HepG2 (cell line): ENCODE measurements at regions not wholly inside any gene's neighbourhood (a gene's known extent, or its start where the extent isn't known, plus 50 kb on each side); places are given as distances from the start of the nearest gene placed in this dataset.

Source experiments
- ATAC-seq: fragments of 200-7000 bp; cut with Tn5 transposase; 3 replicates; pipeline ENCODE4 v1.9.1; 2020; ENCODE audit warnings: mild to moderate bottlenecking, moderate library complexity
- BruUV-seq: library from RNA; stranded (reverse); fragments of 400-500 nt; replicated peaks from 2 replicates; lab custom pipeline; 2021; lab: Mats Ljungman, UMichigan
- CTCF ChIA-PET: fragments of 300-600 bp; formaldehyde crosslinking; extraction: SDS; loops from one replicate; lab custom pipeline; 2021; ENCODE audit warnings: low total read pairs, inconsistent platforms, low intra/inter-chr PET ratio; lab: Yijun Ruan, JAX
- POLR2A ChIA-PET: fragments of 350-600 bp; sonication (Branson Sonifier 250); formaldehyde crosslinking; loops from one replicate; lab custom pipeline; 2020; ENCODE audit warnings: antibody characterized with exemption, inconsistent platforms; lab: Yijun Ruan, JAX
- DNase-seq: peaks from one replicate; pipeline ENCODE4 v3.0.0-alpha.2; 2015; ENCODE audit warnings: low spot score
- FAIRE-seq: peaks from 3 replicates; lab custom pipeline; 2011; peaks lifted over from hg19 to GRCh38; lab: Jason Lieb, UNC
- H2AFZ ChIP-seq: one replicate; pipeline ENCODE4 v1.6.1; 2011; ENCODE audit warnings: low read length, inconsistent platforms
- H3K27ac ChIP-seq: fragments of 300-600 bp; 3 replicates; pipeline ENCODE4 v1.8.0; 2011; ENCODE audit warnings: mixed run types, mild to moderate bottlenecking, mixed read lengths, low read length, inconsistent platforms; ENCODE audit not compliant: insufficient read depth; ENCODE audit errors: extremely low read length
- H3K27me3 ChIP-seq, 2 experiments: fragments of 200-600 bp in 1 of 2; 2 replicates in 1 of 2; 3 replicates in 1 of 2; pipeline versions ENCODE4 v1.6.0 to v1.8.0; 2011; ENCODE audit warnings: low read length in 2 of 2, mild to moderate bottlenecking in 2 of 2, moderate library complexity in 2 of 2, inconsistent platforms in 1 of 2; ENCODE audit not compliant: insufficient read depth in 2 of 2, control insufficient read depth in 1 of 2
- H3K36me3 ChIP-seq, 2 experiments: fragments of 200-600 bp in 1 of 2; replicated peaks in 1 of 2; 2 replicates in 1 of 2; 3 replicates in 1 of 2; pipeline versions ENCODE4 v1.5.1 to v1.8.0; 2011; ENCODE audit warnings: low read length in 2 of 2, inconsistent platforms in 1 of 2; ENCODE audit not compliant: insufficient read depth in 2 of 2, control insufficient read depth in 1 of 2
- H3K4me1 ChIP-seq: 2 replicates; pipeline ENCODE4 v1.5.1; 2012; ENCODE audit warnings: low read length, inconsistent platforms; ENCODE audit not compliant: insufficient read depth
- H3K4me2 ChIP-seq: 2 replicates; pipeline ENCODE4 v1.6.0; 2011; ENCODE audit warnings: low read depth, low read length, inconsistent platforms
- H3K4me3 ChIP-seq, 3 experiments: fragments of 200-600 bp in 1 of 3; sonication (generic), shearing (Covaris generic) in 1 of 3; replicated peaks in 1 of 3; 2 replicates each; pipeline ENCODE4 v1.5.1; 2011 to 2016; ENCODE audit warnings: low read length in 3 of 3, inconsistent platforms in 2 of 3, low read depth in 2 of 3, mild to moderate bottlenecking in 2 of 3, control low read depth in 1 of 3, mixed read lengths in 1 of 3; ENCODE audit not compliant: insufficient read depth in 1 of 3
- H3K79me2 ChIP-seq: one replicate; pipeline ENCODE4 v1.6.1; 2011; ENCODE audit warnings: low read length, inconsistent platforms; ENCODE audit not compliant: insufficient read depth
- H3K9ac ChIP-seq: 2 replicates; pipeline ENCODE4 v1.6.0; 2011; ENCODE audit warnings: mild to moderate bottlenecking, low read depth, low read length, inconsistent platforms; ENCODE audit not compliant: insufficient read depth
- H3K9me3 ChIP-seq: 2 replicates; pipeline ENCODE4 v1.5.1; 2012; ENCODE audit warnings: mild to moderate bottlenecking, low read length
- H4K20me1 ChIP-seq: 2 replicates; pipeline ENCODE4 v1.6.0; 2011; ENCODE audit warnings: inconsistent platforms, mild to moderate bottlenecking, low read length, moderate library complexity; ENCODE audit not compliant: insufficient read depth
- FOXC1 ChIP-seq: sonication (generic); formaldehyde crosslinking; IDR thresholded peaks from 2 replicates; pipeline ENCODE4 v1.8.0; 2022; ENCODE audit warnings: mild to moderate bottlenecking, missing genetic modification reagents, borderline replicate concordance
- KDM5B ChIP-seq: sonication (generic); formaldehyde crosslinking; IDR thresholded peaks from 2 replicates; pipeline ENCODE4 v1.4.0; 2020; ENCODE audit warnings: missing genetic modification reagents, mild to moderate bottlenecking, borderline replicate concordance
- MAFK ChIP-seq, 2 experiments: IDR thresholded peaks in 1 of 2; conservative IDR thresholded peaks in 1 of 2; 2 replicates each; pipeline ENCODE4 v1.6.1; 2011; ENCODE audit warnings: improper control_type of control experiment in 2 of 2, low read length in 2 of 2
- NRL ChIP-seq: sonication (generic); formaldehyde crosslinking; IDR thresholded peaks from 2 replicates; pipeline ENCODE4 v1.5.0; 2020; ENCODE audit warnings: missing genetic modification reagents, mild to moderate bottlenecking, moderate library complexity, borderline replicate concordance
- PHF5A ChIP-seq: IDR thresholded peaks from one replicate; pipeline ENCODE4 v1.6.1; 2018; ENCODE audit warnings: low read depth, missing genetic modification reagents; ENCODE audit not compliant: unreplicated experiment
- REST ChIP-seq, 2 experiments: IDR thresholded peaks; 2 replicates each; pipeline ENCODE4 v1.6.1; 2011 to 2012; ENCODE audit warnings: low read length in 2 of 2, borderline replicate concordance in 1 of 2, low read depth in 1 of 2, mild to moderate bottlenecking in 1 of 2, moderate library complexity in 1 of 2
- SETDB1 ChIP-seq: sonication (generic); formaldehyde crosslinking; IDR thresholded peaks from 2 replicates; pipeline ENCODE4 v1.5.1; 2020; ENCODE audit warnings: missing genetic modification reagents, mild to moderate bottlenecking, borderline replicate concordance
- SMAD3 ChIP-seq: sonication (generic); formaldehyde crosslinking; IDR thresholded peaks from 2 replicates; pipeline ENCODE4 v1.4.0; 2020; ENCODE audit warnings: missing genetic modification reagents
- ZNF101 ChIP-seq: sonication (generic); formaldehyde crosslinking; IDR thresholded peaks from 2 replicates; pipeline ENCODE4 v1.4.0; 2020; ENCODE audit warnings: mild to moderate bottlenecking, low read depth, missing genetic modification reagents, borderline replicate concordance
- ZNF20 ChIP-seq: sonication (generic); formaldehyde crosslinking; IDR thresholded peaks from 2 replicates; pipeline ENCODE4 v1.4.0; 2020; ENCODE audit warnings: mild to moderate bottlenecking, moderate library complexity, missing genetic modification reagents
- ZNF234 ChIP-seq: sonication (generic); formaldehyde crosslinking; conservative IDR thresholded peaks from 2 replicates; pipeline ENCODE4 v1.5.1; 2020; ENCODE audit warnings: mild to moderate bottlenecking, missing genetic modification reagents
- ZNF253 ChIP-seq: sonication (generic); formaldehyde crosslinking; IDR thresholded peaks from 2 replicates; pipeline ENCODE4 v1.8.0; 2022; ENCODE audit warnings: mild to moderate bottlenecking, missing genetic modification reagents, borderline replicate concordance
- ZNF512 ChIP-seq: sonication (generic); formaldehyde crosslinking; IDR thresholded peaks from 2 replicates; pipeline ENCODE4 v1.4.0; 2020; ENCODE audit warnings: mild to moderate bottlenecking, missing genetic modification reagents
- WGBS: methylation state at CpG from one replicate; pipeline ENCODE4 v1.1.6; 2017; ENCODE audit warnings: low lambda C conversion rate; 5-methylcytosine and 5-hydroxymethylcytosine counted together
- in situ Hi-C: cut with HindIII; loops from 2 replicates; pipeline ENCODE4 v1.10.0; 2017; ENCODE audit warnings: low pct_unique_long_range_greater_than_20kb; ENCODE audit not compliant: extremely low pct_ligation_motif_present
- intact Hi-C: fragments of 100-400 bp; cut with micrococcal nuclease; formaldehyde crosslinking; loops from one replicate; pipeline ENCODE4 v1.10.0; 2022; ENCODE audit not compliant: unreplicated experiment
- TF ChIP-seq, protein P1 (sequence below): sonication (generic); formaldehyde crosslinking; conservative IDR thresholded peaks from 2 replicates; pipeline ENCODE4 v1.4.0; 2020; ENCODE audit warnings: missing genetic modification reagents
- TF ChIP-seq, protein P2 (sequence below): sonication (generic); formaldehyde crosslinking; IDR thresholded peaks from 2 replicates; pipeline ENCODE4 v1.5.0; 2020; ENCODE audit warnings: missing genetic modification reagents

- H3K4me1 ChIP-seq = peaks cover 20% of the 10 kb centered on the region
- no peaks in the 10 kb centered on the region for H4K20me1 ChIP-seq
- TF ChIP-seq ZNF101 (CRISPR knock-in tag) = no peak
- TF ChIP-seq, protein P1, sequence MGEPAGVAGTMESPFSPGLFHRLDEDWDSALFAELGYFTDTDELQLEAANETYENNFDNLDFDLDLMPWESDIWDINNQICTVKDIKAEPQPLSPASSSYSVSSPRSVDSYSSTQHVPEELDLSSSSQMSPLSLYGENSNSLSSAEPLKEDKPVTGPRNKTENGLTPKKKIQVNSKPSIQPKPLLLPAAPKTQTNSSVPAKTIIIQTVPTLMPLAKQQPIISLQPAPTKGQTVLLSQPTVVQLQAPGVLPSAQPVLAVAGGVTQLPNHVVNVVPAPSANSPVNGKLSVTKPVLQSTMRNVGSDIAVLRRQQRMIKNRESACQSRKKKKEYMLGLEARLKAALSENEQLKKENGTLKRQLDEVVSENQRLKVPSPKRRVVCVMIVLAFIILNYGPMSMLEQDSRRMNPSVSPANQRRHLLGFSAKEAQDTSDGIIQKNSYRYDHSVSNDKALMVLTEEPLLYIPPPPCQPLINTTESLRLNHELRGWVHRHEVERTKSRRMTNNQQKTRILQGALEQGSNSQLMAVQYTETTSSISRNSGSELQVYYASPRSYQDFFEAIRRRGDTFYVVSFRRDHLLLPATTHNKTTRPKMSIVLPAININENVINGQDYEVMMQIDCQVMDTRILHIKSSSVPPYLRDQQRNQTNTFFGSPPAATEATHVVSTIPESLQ (CRISPR knock-in tag) = no peak
- TF ChIP-seq, protein P2, sequence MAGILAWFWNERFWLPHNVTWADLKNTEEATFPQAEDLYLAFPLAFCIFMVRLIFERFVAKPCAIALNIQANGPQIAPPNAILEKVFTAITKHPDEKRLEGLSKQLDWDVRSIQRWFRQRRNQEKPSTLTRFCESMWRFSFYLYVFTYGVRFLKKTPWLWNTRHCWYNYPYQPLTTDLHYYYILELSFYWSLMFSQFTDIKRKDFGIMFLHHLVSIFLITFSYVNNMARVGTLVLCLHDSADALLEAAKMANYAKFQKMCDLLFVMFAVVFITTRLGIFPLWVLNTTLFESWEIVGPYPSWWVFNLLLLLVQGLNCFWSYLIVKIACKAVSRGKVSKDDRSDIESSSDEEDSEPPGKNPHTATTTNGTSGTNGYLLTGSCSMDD = no peak
- TF ChIP-seq NRL = no peak
- TF ChIP-seq ZNF253 (CRISPR knock-in tag) = no peak
- TF ChIP-seq ZNF234 (CRISPR knock-in tag) = no peak
- no peak for TF ChIP-seq FOXC1
- no peak for TF ChIP-seq ZNF20
- no peak for TF ChIP-seq SETDB1 (CRISPR knock-in tag)
- no peak for TF ChIP-seq PHF5A (CRISPR knock-in tag)
- TF ChIP-seq SMAD3 (CRISPR knock-in tag) = no peak
- no peak for TF ChIP-seq KDM5B
- no peak for TF ChIP-seq MAFK (conservative IDR thresholded peaks at IDR 0.05 in 1 of 2, IDR thresholded peaks at IDR 0.05 in 1 of 2; ENCODE audit: low read length in 2 of 2)
- TF ChIP-seq ZNF512 = no peak
- TF ChIP-seq REST (IDR thresholded peaks at IDR 0.05; ENCODE audit: borderline replicate concordance in 1 of 2, low read depth in 1 of 2, low read length in 2 of 2) = no peak
- in situ Hi-C loops (no loop called here), intact Hi-C loops (no loop called here)
- POLR2A ChIA-PET = no interaction called here
- CTCF ChIA-PET = no interaction called here
- FAIRE-seq (no peak), DNase-seq (no peak), ATAC-seq (no peak; the same call in 2 of the 3 replicates)
- H3K4me3 ChIP-seq = no peak overlapping the region
- 3% methylated on average over 4 of the region's 4 CpGs for WGBS
- H3K9me3 ChIP-seq = no peaks in the 10 kb centered on the region
- no peak overlapping the region for H2AFZ ChIP-seq
- no peaks in the 10 kb centered on the region for H3K79me2 ChIP-seq
- no peak overlapping the region for H3K9ac ChIP-seq
- no peak overlapping the region for H3K4me2 ChIP-seq
- no TSS peak for BruUV-seq
- H3K27me3 ChIP-seq = no peaks in the 10 kb centered on the region
- H3K27ac ChIP-seq = no peak overlapping the region
- no peaks in the 10 kb centered on the region for H3K36me3 ChIP-seq
Observed at GRCh38 chr2:53098696-53099078, 668.9 kb upstream of the CHAC2 start.
